ENCODE measurements at regions not wholly inside any gene's neighbourhood (a gene's known extent, or its start where the extent isn't known, plus 50 kb on each side); places are given as distances from the start of the nearest gene placed in this dataset.

DNA sequence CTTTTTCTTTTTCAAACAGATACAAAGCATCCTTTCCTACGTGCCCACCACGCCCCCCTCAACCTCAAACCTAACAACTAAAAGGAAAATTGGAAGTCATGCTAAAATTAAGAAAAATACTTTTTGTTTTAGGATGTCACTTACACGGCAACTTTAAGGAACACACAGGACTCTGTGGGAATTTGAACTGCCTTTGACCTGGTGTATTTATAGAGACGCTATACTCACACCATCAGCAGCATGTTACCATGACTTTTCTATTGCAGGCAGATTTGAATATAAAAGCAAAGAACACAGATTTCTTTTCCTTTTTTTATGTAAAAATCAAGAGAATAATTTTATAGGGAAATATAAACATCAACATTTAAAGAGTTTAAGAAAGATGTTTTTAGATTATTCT, 198.2 kb downstream of the SIPA1L2 start:
- FAIRE-seq (no peak), ATAC-seq (no peak), DNase-seq (ENCODE audit: extremely low read depth in 1 of 4, low spot score in 3 of 4) (no peak)
- Histone ChIP-seq H2AFZ (ENCODE audit: low read depth, low read length) (no peak overlapping the region), H3K9me3 (replicated peaks; ENCODE audit: control insufficient read depth, insufficient read depth, low read depth, low read length) (no peaks in the 10 kb centered on the region), H3K27ac (ENCODE audit: extremely low read depth, low read depth, low read length) (no peak overlapping the region), H3K36me3 (ENCODE audit: control insufficient read depth, insufficient read depth, low read length) (no peaks in the 10 kb centered on the region), H3K27me3 (ENCODE audit: control insufficient read depth in 2 of 2, insufficient read depth in 2 of 2, low read length in 2 of 2) (no peaks in the 10 kb centered on the region), H3K79me2 (ENCODE audit: control insufficient read depth, insufficient read depth, low read length) (no peaks in the 10 kb centered on the region), H3K4me1 (replicated peaks in 1 of 2; ENCODE audit: control insufficient read depth in 2 of 2, insufficient read depth in 2 of 2, low read length in 2 of 2) (no peaks in the 10 kb centered on the region), H3K4me3 (no peak overlapping the region), H4K20me1 (replicated peaks; ENCODE audit: control insufficient read depth, insufficient read depth, low read length) (no peaks in the 10 kb centered on the region), H3K9ac (ENCODE audit: insufficient read depth in 1 of 2, low read depth in 2 of 2, low read length in 2 of 2) (no peak overlapping the region), H3K4me2 (ENCODE audit: insufficient read depth, low read length) (no peak overlapping the region), H3K9me1 (ENCODE audit: control insufficient read depth, insufficient read depth, low read length) (no peaks in the 10 kb centered on the region)
- in situ Hi-C loops (cut with MboI), result no loop called here
- intact Hi-C loops (cut with micrococcal nuclease), result no loop called here
- TF ChIP-seq, protein P1, sequence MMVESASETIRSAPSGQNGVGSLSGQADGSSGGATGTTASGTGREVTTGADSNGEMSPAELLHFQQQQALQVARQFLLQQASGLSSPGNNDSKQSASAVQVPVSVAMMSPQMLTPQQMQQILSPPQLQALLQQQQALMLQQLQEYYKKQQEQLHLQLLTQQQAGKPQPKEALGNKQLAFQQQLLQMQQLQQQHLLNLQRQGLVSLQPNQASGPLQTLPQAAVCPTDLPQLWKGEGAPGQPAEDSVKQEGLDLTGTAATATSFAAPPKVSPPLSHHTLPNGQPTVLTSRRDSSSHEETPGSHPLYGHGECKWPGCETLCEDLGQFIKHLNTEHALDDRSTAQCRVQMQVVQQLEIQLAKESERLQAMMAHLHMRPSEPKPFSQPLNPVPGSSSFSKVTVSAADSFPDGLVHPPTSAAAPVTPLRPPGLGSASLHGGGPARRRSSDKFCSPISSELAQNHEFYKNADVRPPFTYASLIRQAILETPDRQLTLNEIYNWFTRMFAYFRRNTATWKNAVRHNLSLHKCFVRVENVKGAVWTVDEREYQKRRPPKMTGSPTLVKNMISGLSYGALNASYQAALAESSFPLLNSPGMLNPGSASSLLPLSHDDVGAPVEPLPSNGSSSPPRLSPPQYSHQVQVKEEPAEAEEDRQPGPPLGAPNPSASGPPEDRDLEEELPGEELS (CRISPR knock-in tag; IDR thresholded peaks at IDR 0.05; ENCODE audit: borderline replicate concordance), result no peak
- TF ChIP-seq, protein P2, sequence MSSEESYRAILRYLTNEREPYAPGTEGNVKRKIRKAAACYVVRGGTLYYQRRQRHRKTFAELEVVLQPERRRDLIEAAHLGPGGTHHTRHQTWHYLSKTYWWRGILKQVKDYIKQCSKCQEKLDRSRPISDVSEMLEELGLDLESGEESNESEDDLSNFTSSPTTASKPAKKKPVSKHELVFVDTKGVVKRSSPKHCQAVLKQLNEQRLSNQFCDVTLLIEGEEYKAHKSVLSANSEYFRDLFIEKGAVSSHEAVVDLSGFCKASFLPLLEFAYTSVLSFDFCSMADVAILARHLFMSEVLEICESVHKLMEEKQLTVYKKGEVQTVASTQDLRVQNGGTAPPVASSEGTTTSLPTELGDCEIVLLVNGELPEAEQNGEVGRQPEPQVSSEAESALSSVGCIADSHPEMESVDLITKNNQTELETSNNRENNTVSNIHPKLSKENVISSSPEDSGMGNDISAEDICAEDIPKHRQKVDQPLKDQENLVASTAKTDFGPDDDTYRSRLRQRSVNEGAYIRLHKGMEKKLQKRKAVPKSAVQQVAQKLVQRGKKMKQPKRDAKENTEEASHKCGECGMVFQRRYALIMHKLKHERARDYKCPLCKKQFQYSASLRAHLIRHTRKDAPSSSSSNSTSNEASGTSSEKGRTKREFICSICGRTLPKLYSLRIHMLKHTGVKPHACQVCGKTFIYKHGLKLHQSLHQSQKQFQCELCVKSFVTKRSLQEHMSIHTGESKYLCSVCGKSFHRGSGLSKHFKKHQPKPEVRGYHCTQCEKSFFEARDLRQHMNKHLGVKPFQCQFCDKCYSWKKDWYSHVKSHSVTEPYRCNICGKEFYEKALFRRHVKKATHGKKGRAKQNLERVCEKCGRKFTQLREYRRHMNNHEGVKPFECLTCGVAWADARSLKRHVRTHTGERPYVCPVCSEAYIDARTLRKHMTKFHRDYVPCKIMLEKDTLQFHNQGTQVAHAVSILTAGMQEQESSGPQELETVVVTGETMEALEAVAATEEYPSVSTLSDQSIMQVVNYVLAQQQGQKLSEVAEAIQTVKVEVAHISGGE (CRISPR knock-in tag; IDR thresholded peaks at IDR 0.05), result no peak
- TF ChIP-seq MTA3 (IDR thresholded peaks at IDR 0.05; ENCODE audit: borderline replicate concordance) (no peak), TCF7L2 (IDR thresholded peaks at IDR 0.05; ENCODE audit: low read depth, low read length) (no peak), DDX20 (tag; IDR thresholded peaks at IDR 0.05; ENCODE audit: low read depth) (no peak), RNF2 (IDR thresholded peaks at IDR 0.05) (no peak), ZNF316 (IDR thresholded peaks at IDR 0.05) (no peak)
- TF ChIP-seq, protein P3, sequence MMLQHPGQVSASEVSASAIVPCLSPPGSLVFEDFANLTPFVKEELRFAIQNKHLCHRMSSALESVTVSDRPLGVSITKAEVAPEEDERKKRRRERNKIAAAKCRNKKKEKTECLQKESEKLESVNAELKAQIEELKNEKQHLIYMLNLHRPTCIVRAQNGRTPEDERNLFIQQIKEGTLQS (IDR thresholded peaks at IDR 0.05), result no peak
- TF ChIP-seq, protein P3 (CRISPR knock-in tag; conservative IDR thresholded peaks at IDR 0.05), result no peak
- BruUV-seq (replicated peaks), result no TSS peak
- ChIA-PET CTCF (ENCODE audit: low intra/inter-chr PET ratio) (no interaction called here), POLR2A (no interaction called here)
- WGBS (ENCODE audit: insufficient coverage, low coverage, missing lambda C conversion rate), result 0% methylated on average over 4 of the region's 4 CpGs

Measured in K562 (cell line).